ENCODE measurements at regions not wholly inside any gene's neighbourhood (a gene's known extent, or its start where the extent isn't known, plus 50 kb on each side); places are given as distances from the start of the nearest gene placed in this dataset.

GRCh38 chr13:84812078-84812477 is 929.8 kb upstream of the SLITRK1 start (continued):
- no peak for TF ChIP-seq ZNF462 (CRISPR knock-in tag; IDR thresholded peaks at IDR 0.05)
- no peak for TF ChIP-seq EZH2phosphoT487 (IDR thresholded peaks at IDR 0.05; ENCODE audit: unreplicated experiment)
- TF ChIP-seq JUNB (IDR thresholded peaks at IDR 0.05; ENCODE audit: unreplicated experiment), result peak; percentile 69
- TF ChIP-seq POLR2AphosphoS5 (IDR thresholded peaks at IDR 0.05; ENCODE audit: low read depth), result no peak
- TF ChIP-seq ZNF331 (CRISPR knock-in tag; IDR thresholded peaks at IDR 0.05; ENCODE audit: low read depth), result no peak

- DNase-seq (ENCODE audit: low spot score), result peak; percentile 49
- peak overlapping the region; percentile 73 for H3K27ac Mint-ChIP-seq
- peak overlapping the region; percentile 74; the same call in 1 of the 2 replicates for H2AFZ ChIP-seq
These were observed 928.5 kb upstream of the SLITRK1 start for GRCh38 chr13:84810781-84811180.

More at GRCh38 chr13:84810781-84811180, 928.5 kb upstream of the SLITRK1 start:
- Histone ChIP-seq H3K4me2 (no peak overlapping the region), H3K36me3 (ENCODE audit: insufficient read depth) (no peaks in the 10 kb centered on the region), H3K27ac (ENCODE audit: low read depth) (no peak overlapping the region), H3K9me2 (ENCODE audit: insufficient read depth) (no peaks in the 10 kb centered on the region), H3F3A (replicated peaks; ENCODE audit: low read depth) (no peaks in the 10 kb centered on the region), H3K4me3 (no peak overlapping the region), H3K79me2 (replicated peaks; ENCODE audit: insufficient read depth) (no peaks in the 10 kb centered on the region), H3K27me3 (ENCODE audit: insufficient read depth) (no peaks in the 10 kb centered on the region), H4K20me1 (replicated peaks; ENCODE audit: insufficient read depth) (no peaks in the 10 kb centered on the region), H3K4me1 (ENCODE audit: insufficient read depth) (no peaks in the 10 kb centered on the region)
- TF ChIP-seq JUNB (IDR thresholded peaks at IDR 0.05; ENCODE audit: unreplicated experiment), result no peak
- Mint-ChIP-seq H3K9me3 (no peaks in the 10 kb centered on the region), H3K4me3 (no peak overlapping the region), H3K36me3 (ENCODE audit: low read depth) (no peaks in the 10 kb centered on the region), H3K27me3 (ENCODE audit: insufficient read depth, low read depth, poor library complexity) (no peaks in the 10 kb centered on the region), H3K4me1 (peaks cover 11% of the 10 kb centered on the region; the same call in 2 of the 3 replicates)
- peak; percentile 35; the same call in 1 of the 3 replicates for ATAC-seq
